ENCODE measurements at regions not wholly inside any gene's neighbourhood (a gene's known extent, or its start where the extent isn't known, plus 50 kb on each side); places are given as distances from the start of the nearest gene placed in this dataset.

- no peak overlapping the region for H3K27ac ChIP-seq (ENCODE audit: low read depth, low read length)
- peaks cover 12% of the 10 kb centered on the region for H3K27me3 ChIP-seq (ENCODE audit: control insufficient read depth, insufficient read depth, low read length, poor library complexity, severe bottlenecking)
- TF ChIP-seq, protein P1, sequence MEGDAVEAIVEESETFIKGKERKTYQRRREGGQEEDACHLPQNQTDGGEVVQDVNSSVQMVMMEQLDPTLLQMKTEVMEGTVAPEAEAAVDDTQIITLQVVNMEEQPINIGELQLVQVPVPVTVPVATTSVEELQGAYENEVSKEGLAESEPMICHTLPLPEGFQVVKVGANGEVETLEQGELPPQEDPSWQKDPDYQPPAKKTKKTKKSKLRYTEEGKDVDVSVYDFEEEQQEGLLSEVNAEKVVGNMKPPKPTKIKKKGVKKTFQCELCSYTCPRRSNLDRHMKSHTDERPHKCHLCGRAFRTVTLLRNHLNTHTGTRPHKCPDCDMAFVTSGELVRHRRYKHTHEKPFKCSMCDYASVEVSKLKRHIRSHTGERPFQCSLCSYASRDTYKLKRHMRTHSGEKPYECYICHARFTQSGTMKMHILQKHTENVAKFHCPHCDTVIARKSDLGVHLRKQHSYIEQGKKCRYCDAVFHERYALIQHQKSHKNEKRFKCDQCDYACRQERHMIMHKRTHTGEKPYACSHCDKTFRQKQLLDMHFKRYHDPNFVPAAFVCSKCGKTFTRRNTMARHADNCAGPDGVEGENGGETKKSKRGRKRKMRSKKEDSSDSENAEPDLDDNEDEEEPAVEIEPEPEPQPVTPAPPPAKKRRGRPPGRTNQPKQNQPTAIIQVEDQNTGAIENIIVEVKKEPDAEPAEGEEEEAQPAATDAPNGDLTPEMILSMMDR (conservative IDR thresholded peaks at IDR 0.05) = no peak
- DNase-seq = no peak
- peaks cover 3% of the 10 kb centered on the region for H3K4me1 ChIP-seq (ENCODE audit: control insufficient read depth, insufficient read depth, low read length)
- WGBS, 2 experiments (ENCODE audit: insufficient coverage in 1 of 2, insufficient read length in 1 of 2) = 93 to 96% methylated on average over 6 to 9 of the region's 9 CpGs
- H3K4me1 Mint-ChIP-seq = peaks cover 27% of the 10 kb centered on the region
- no peak overlapping the region for H3K27ac Mint-ChIP-seq
- H3K9ac ChIP-seq (ENCODE audit: extremely low read depth, low read length, poor library complexity, severe bottlenecking) = no peak overlapping the region
- H3K36me3 ChIP-seq (ENCODE audit: control insufficient read depth, insufficient read depth, low read length) = no peaks in the 10 kb centered on the region
- H3K4me3 Mint-ChIP-seq = no peak overlapping the region
- H3K4me3 ChIP-seq (ENCODE audit: low read length) = no peak overlapping the region
- peaks cover 8% of the 10 kb centered on the region for H3K9me3 ChIP-seq (ENCODE audit: control insufficient read depth, low read length)
- H3K9me3 Mint-ChIP-seq = peaks cover 9% of the 10 kb centered on the region
- H3K27me3 Mint-ChIP-seq (ENCODE audit: insufficient read depth) = peaks cover 9% of the 10 kb centered on the region
- H3K36me3 Mint-ChIP-seq (ENCODE audit: low read depth) = peaks cover 4% of the 10 kb centered on the region
These were observed 385.7 kb upstream of the RGMA start for GRCh38 chr15:93474728-93475127.

GRCh38 chr15:93469994-93470393 is 381.0 kb upstream of the RGMA start:
- Histone ChIP-seq H3K9ac (ENCODE audit: extremely low read depth, low read length, poor library complexity, severe bottlenecking) (no peak overlapping the region), H3K9me3 (ENCODE audit: control insufficient read depth, low read length) (no peaks in the 10 kb centered on the region), H3K27me3 (ENCODE audit: control insufficient read depth, insufficient read depth, low read length, poor library complexity, severe bottlenecking) (no peaks in the 10 kb centered on the region), H3K4me3 (ENCODE audit: low read length) (no peak overlapping the region), H3K36me3 (ENCODE audit: control insufficient read depth, insufficient read depth, low read length) (no peaks in the 10 kb centered on the region), H3K27ac (ENCODE audit: low read depth, low read length) (no peak overlapping the region), H3K4me1 (ENCODE audit: control insufficient read depth, insufficient read depth, low read length) (no peaks in the 10 kb centered on the region)
- peaks cover 3% of the 10 kb centered on the region for H3K9me3 Mint-ChIP-seq
- DNase-seq = no peak
- H3K4me3 Mint-ChIP-seq = no peak overlapping the region
- 70 to 74% methylated on average over 7 to 12 of the region's 12 CpGs for WGBS, 2 experiments (ENCODE audit: insufficient coverage in 1 of 2, insufficient read length in 1 of 2)
- no peak overlapping the region for H3K27ac Mint-ChIP-seq
- TF ChIP-seq, protein P1 (conservative IDR thresholded peaks at IDR 0.05) = no peak
- peaks cover 10% of the 10 kb centered on the region for H3K4me1 Mint-ChIP-seq
- no peaks in the 10 kb centered on the region for H3K36me3 Mint-ChIP-seq (ENCODE audit: low read depth)
- no peaks in the 10 kb centered on the region for H3K27me3 Mint-ChIP-seq (ENCODE audit: insufficient read depth)

- 75 to 85% methylated on average over 3 of the region's 3 CpGs for WGBS, 2 experiments (ENCODE audit: insufficient coverage in 1 of 2, insufficient read length in 1 of 2)
- peaks cover 10% of the 10 kb centered on the region for H3K4me1 Mint-ChIP-seq
- no peak overlapping the region for H3K4me3 ChIP-seq (ENCODE audit: low read length)
These were observed 378.3 kb upstream of the RGMA start for GRCh38 chr15:93467337-93467736.

More at GRCh38 chr15:93467337-93467736, 378.3 kb upstream of the RGMA start:
- no peak overlapping the region for H3K27ac Mint-ChIP-seq
- TF ChIP-seq, protein P1 (conservative IDR thresholded peaks at IDR 0.05) = no peak
- Histone ChIP-seq H3K36me3 (ENCODE audit: control insufficient read depth, insufficient read depth, low read length) (no peaks in the 10 kb centered on the region), H3K4me1 (ENCODE audit: control insufficient read depth, insufficient read depth, low read length) (no peaks in the 10 kb centered on the region), H3K9me3 (ENCODE audit: control insufficient read depth, low read length) (no peaks in the 10 kb centered on the region), H3K9ac (ENCODE audit: extremely low read depth, low read length, poor library complexity, severe bottlenecking) (no peak overlapping the region), H3K27me3 (ENCODE audit: control insufficient read depth, insufficient read depth, low read length, poor library complexity, severe bottlenecking) (no peaks in the 10 kb centered on the region), H3K27ac (ENCODE audit: low read depth, low read length) (no peak overlapping the region)
- H3K4me3 Mint-ChIP-seq = no peak overlapping the region
- no peak for DNase-seq
- H3K9me3 Mint-ChIP-seq = peaks cover 3% of the 10 kb centered on the region
- no peaks in the 10 kb centered on the region for H3K36me3 Mint-ChIP-seq (ENCODE audit: low read depth)
- H3K27me3 Mint-ChIP-seq (ENCODE audit: insufficient read depth) = no peaks in the 10 kb centered on the region

All from endodermal cell (in vitro differentiated cells).